H1 (cell line): ENCODE measurements at regions not wholly inside any gene's neighbourhood (a gene's known extent, or its start where the extent isn't known, plus 50 kb on each side); places are given as distances from the start of the nearest gene placed in this dataset.

Source experiments
- CBX8 ChIP-seq: fragments of 300-800, 300-1000 bp; sonication (generic); IDR thresholded peaks from 2 replicates; pipeline ENCODE4 v1.7.1; 2016; ENCODE audit warnings: low read depth, low read length, borderline replicate concordance
- CTBP2 ChIP-seq: IDR thresholded peaks from 2 replicates; pipeline ENCODE4 v1.7.0; 2011; ENCODE audit warnings: borderline replicate concordance, mild to moderate bottlenecking, moderate library complexity, mixed read lengths, low read length; ENCODE audit not compliant: insufficient read depth, insufficient read length
- JUN ChIP-seq: IDR thresholded peaks from 2 replicates; pipeline ENCODE4 v1.6.1; 2011; ENCODE audit warnings: low read depth, mild to moderate bottlenecking, improper control_type of control experiment, low read length

- no peak for TF ChIP-seq CTBP2
- TF ChIP-seq CBX8, result no peak
- no peak for TF ChIP-seq JUN
- TF ChIP-seq, all 59 proteins: peak for 0
These were observed 571.1 kb upstream of the SOX11 start (continued) for GRCh38 chr2:5121121-5121520.
